Skin epidermis (tissue), 12 donors: ENCODE measurements at regions not wholly inside any gene's neighbourhood (a gene's known extent, or its start where the extent isn't known, plus 50 kb on each side); places are given as distances from the start of the nearest gene placed in this dataset.
"Not testable (repeated sequence)": the region's sequence is repeated elsewhere in the genome, so short reads cannot be mapped to it uniquely, and the experiment has no call there.

Experiments
- H3K27ac ChIP-seq, 21 experiments: fragments of 200-600 bp; sonication (generic) in 11 of 21; one replicate each; pipeline ENCODE4 v1.5.0; 2020; ENCODE audit warnings: mild to moderate bottlenecking in 3 of 21, inconsistent platforms in 2 of 21, moderate library complexity in 2 of 21
- H3K4me3 ChIP-seq, 7 experiments: fragments of 200-600 bp; sonication (generic) in 2 of 7; one replicate each; pipeline ENCODE4 v1.5.0; 2020; ENCODE audit warnings: inconsistent platforms in 2 of 7, mild to moderate bottlenecking in 2 of 7, moderate library complexity in 1 of 7

- Histone ChIP-seq H3K27ac (no peak overlapping the region), H3K4me3 (no peak overlapping the region)
Observed at GRCh38 chr5:157990583-157991181, 131.7 kb upstream of the CLINT1 start.

DNA sequence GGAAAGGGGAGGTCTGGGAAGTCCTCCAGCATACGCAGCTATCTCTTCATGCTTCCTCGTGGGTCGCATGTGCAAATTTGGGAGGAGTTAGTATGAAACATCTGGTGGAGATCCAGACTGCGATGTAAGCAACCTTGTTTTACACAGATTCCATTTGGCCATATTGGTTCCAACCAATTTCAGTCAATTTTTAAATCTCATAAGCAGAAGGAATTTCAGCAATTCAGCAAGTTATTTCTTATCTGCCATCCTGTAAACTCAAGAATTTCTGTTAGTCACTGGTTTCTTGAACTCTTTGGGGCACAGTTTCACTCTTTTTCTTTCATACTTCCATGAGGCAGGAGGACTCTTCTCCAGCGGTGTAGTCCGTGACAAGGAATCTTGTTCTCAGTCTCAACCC lies 130.4 kb upstream of the CLINT1 start:
- H3K4me3 ChIP-seq, result no peak overlapping the region

DNA sequence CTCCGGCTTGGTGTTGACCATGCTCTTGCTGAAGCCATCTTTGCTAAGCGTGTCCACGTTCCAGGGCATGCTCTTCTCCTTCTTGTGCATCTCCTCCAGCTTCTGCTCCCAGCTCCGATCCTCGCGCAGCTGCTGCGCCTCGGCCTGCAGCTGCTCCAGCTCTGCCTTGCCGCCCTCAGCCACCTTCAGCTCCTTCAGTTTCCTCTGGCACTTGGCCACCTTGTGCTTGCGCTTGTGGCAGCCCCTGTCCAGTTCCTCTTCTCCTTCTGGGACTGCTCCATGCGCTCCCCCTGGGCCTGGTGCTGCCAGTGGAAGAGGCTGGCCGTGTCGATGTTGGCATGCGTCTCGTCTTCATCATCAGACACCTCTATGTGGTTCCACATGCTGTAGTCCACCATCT lies 128.3 kb upstream of the CLINT1 start:
- H3K4me3 ChIP-seq, result no peak overlapping the region
- H3K27ac ChIP-seq, result no peak overlapping the region

More for the DNA sequence above, 130.4 kb upstream of the CLINT1 start:
- H3K27ac ChIP-seq, result no peak overlapping the region

GRCh38 chr5:157986431-157986990 lies 127.6 kb upstream of the CLINT1 start:
- Histone ChIP-seq H3K27ac (no peak overlapping the region), H3K4me3 (no peak overlapping the region)

GRCh38 chr5:157984611-157985010 lies 125.7 kb upstream of the CLINT1 start:
- no peak overlapping the region for H3K4me3 ChIP-seq
- no peak overlapping the region for H3K27ac ChIP-seq

GRCh38 chr5:157983906-157984551 lies 125.1 kb upstream of the CLINT1 start:
- H3K27ac ChIP-seq, result no peak overlapping the region
- H3K4me3 ChIP-seq, result no peak overlapping the region

GRCh38 chr5:157978061-157978460 lies 119.1 kb upstream of the CLINT1 start:
- Histone ChIP-seq H3K27ac (no peak overlapping the region), H3K4me3 (no peak overlapping the region)

DNA sequence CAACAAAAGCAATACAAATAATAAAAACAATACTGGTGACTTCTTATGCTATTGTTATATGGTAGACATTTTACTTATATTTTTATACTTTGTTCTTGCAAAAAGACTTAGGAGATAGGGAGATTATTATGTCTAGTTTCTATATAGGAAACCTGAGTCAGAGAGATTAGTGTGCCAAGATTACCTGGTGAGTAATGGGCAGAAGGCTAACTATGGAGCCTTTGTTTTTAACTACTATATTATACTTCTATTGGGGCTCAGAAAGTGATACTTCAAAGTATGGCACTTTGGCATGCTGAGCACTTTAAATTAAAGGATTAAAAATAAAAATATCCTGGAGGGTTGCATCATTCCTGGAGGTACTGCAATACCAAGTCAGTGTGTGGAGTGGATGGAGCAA lies 117.5 kb upstream of the CLINT1 start:
- no peak overlapping the region for H3K4me3 ChIP-seq
- H3K27ac ChIP-seq, result no peak overlapping the region

DNA sequence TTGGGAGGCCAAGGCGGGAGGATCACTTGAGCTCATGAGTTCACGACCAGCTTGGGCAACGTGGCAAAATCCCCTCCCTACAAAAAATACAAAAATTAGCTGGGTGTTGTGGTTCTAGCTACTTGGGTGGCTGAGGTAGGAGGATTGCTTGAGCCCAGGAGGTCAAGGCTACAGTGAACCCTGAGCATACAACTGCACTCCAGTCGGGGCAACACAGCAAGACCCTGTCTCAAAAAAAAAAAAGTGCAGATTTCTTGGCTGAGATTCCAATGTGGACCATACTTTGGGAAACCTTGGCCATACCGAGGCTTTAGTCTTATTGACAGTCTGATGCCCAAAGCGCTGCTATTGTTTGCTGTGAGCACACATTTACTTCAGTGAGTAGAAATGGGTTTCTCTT lies 113.6 kb upstream of the CLINT1 start:
- H3K4me3 ChIP-seq, result no peak overlapping the region
- no peak overlapping the region for H3K27ac ChIP-seq

GRCh38 chr5:157971571-157972216 lies 112.7 kb upstream of the CLINT1 start:
- Histone ChIP-seq H3K27ac (no peak overlapping the region), H3K4me3 (no peak overlapping the region)

DNA sequence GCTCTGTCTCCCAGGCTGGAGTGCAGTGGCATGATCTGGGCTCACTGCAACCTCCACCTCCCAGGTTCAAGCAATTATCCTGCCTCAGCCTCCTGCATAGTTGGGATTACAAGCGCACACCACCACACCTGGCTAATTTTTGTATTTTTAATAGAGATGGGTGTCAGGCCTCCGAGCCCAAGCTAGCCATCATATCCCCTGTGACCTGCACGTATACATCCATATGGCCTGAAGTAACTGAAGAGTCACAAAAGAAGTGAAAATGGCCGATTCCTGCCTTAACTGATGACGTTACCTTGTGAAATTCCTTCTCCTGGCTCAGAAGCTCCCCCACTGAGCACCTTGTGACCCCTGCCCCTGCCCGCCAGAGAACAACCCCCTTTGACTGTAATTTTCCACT lies 109.6 kb upstream of the CLINT1 start:
- H3K27ac ChIP-seq, H3K4me3 ChIP-seq: not testable (repeated sequence)

- Histone ChIP-seq H3K4me3 (no peak overlapping the region), H3K27ac (no peak overlapping the region)
Observed at GRCh38 chr5:157965989-157966388, 107.0 kb upstream of the CLINT1 start.

- no peak overlapping the region for H3K27ac ChIP-seq
- no peak overlapping the region for H3K4me3 ChIP-seq
Observed at GRCh38 chr5:157965040-157965678, 106.2 kb upstream of the CLINT1 start.

GRCh38 chr5:157963761-157964160 lies 104.8 kb upstream of the CLINT1 start:
- Histone ChIP-seq H3K27ac (no peak overlapping the region), H3K4me3 (no peak overlapping the region)

DNA sequence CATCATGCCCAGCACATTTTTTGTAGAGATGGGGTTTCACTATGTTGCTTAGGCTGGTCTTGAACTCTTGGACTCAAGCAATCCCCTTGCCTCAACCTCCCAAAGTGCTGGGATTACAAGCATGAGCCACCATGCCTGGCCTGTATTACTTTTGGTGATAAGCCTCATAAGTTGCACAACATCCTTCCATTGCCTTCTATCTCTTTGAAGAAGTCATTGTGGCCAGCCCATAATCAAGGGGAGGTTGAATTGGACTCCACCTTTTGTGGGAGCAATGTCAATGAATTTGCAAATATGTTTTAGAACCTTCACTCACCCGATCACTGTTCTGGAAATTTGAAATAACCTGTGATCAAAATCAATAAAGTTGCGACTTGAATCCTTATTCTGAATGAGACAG lies 104.3 kb upstream of the CLINT1 start:
- H3K27ac ChIP-seq, result no peak overlapping the region
- H3K4me3 ChIP-seq, result no peak overlapping the region

DNA sequence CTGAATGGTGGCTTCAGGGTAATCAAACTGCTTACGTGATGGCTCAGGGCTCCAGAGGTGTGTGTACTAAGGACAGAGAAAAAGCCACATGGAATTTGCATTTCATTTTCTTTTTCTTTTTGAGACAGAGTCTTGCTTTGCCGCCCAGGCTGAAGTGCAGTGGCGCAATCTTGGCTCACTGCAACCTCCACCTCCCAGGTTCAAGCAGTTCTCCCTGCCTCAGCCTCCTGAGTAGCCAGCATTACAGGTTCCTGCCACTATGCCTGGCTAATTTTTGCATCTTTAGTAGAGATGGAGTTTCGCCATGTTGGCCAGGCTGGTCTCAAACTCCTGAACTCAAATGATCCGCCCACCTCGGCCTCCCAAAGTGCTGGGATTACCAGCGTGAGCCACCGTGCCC lies 103.7 kb upstream of the CLINT1 start:
- H3K4me3 ChIP-seq, result not testable (repeated sequence)

DNA sequence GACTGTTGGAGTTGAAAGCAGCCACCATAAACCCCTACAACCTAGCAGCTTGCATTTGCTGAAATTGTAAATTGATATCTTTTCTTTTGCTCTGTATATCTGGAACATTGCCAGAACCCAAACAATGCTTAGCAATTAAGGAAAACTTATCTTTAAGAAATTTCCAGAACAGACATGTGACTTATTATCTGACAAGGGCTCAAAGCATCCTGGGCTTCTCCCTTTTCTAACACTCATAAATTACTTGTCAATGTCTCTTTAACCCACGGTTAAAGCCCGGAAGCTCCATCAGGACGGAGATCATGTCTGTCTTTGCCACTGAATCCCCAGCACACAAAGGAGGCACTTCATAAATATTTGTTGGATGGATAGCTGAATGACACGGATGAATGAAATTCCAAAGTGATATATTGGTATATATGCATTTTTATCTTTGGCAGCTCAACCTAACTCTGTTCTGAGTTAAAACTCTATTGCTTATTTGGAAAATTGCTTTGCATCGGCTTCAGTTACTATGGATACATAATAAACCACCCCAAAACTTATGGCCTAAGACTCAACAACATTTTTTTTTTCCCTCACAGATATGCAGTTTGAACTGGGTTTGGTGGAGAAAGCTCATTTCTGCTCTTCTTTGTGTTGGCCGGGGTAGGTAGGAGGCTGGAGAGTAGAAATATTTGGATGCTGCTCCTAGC lies 103.1 kb upstream of the CLINT1 start:
- Histone ChIP-seq H3K27ac (no peak overlapping the region), H3K4me3 (no peak overlapping the region)

More for the DNA sequence above, 103.7 kb upstream of the CLINT1 start:
- H3K27ac ChIP-seq, result not testable (repeated sequence)

DNA sequence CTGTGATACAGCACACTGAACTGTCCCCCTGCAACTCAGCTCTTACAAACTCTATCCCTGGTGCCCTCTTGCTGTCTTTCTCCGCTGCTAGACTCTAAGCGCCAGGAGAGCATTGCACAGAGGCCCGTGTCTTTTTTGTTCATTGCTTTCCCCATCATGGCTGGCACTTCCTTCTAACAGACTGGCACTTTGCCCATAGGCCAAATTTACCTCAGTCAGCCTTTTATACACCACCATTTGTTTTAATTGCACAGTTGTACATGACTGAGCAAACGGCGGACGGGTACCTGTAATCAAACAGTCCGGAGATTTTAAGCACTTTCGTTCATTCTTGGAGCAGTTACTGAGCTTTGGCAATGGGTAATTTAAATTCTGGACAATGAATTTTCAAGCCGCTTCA lies 102.2 kb upstream of the CLINT1 start:
- H3K4me3 ChIP-seq, result no peak overlapping the region

GRCh38 chr5:157959370-157959769 lies 100.4 kb upstream of the CLINT1 start:
- Histone ChIP-seq H3K27ac (no peak overlapping the region), H3K4me3 (no peak overlapping the region)

More for the DNA sequence above, 102.2 kb upstream of the CLINT1 start:
- no peak overlapping the region for H3K27ac ChIP-seq

DNA sequence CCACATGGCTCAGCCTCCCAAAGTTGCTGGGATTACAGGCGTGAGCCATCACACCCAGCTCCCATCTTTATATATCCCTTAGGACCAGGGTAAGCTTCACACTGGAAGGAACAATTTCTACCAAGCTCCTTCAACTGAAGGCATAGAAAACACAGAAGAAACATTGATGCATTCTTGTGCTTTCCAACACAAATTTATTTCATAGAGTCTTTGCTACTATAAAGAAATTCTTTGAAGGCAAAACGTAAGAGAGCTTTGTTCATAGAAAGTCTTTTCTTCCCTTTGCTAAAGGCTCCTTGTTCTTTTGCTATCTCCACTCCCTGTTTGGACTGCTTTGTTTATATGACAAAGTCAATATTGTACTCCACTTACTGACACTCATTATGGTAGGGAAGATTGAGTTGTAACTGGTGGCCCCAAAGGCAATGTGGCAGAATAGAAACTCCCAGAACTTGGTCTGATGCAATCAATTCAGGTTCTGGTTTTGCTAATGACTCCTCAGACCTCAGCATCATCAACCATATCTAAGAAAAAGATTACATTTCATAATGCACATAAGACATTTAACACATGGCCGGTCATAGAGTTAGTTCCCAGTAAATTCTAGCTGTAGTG lies 97.4 kb upstream of the CLINT1 start:
- no peak overlapping the region for H3K27ac ChIP-seq

More for the DNA sequence above, 97.4 kb upstream of the CLINT1 start:
- H3K4me3 ChIP-seq, result no peak overlapping the region
